Caco-2 (cell line): ENCODE measurements at regions not wholly inside any gene's neighbourhood (a gene's known extent, or its start where the extent isn't known, plus 50 kb on each side); places are given as distances from the start of the nearest gene placed in this dataset.
"Not testable (repeated sequence)": the region's sequence is repeated elsewhere in the genome, so short reads cannot be mapped to it uniquely, and the experiment has no call there.

Experiments used
- BruUV-seq: library from RNA; stranded (reverse); fragments of 400-500 nt; replicated peaks from 2 replicates; lab custom pipeline; 2021; lab: Mats Ljungman, UMichigan
- CTCF ChIA-PET: fragments of 300-600 bp; sonication (Branson Sonifier 250); formaldehyde crosslinking; loops from one replicate; lab custom pipeline; 2022; ENCODE audit warnings: antibody characterized with exemption; lab: Charles Lee
- POLR2A ChIA-PET: fragments of 300-600 bp; sonication (Branson Sonifier 250); formaldehyde crosslinking; loops from one replicate; lab custom pipeline; 2022; ENCODE audit warnings: antibody characterized with exemption; lab: Charles Lee
- DNase-seq, 2 experiments: peaks; one replicate each; pipeline versions ENCODE4 v3.0.0 to v3.0.0-alpha.2; 2020 to 2022
- H3K27me3 ChIP-seq: replicated peaks from 2 replicates; pipeline ENCODE4 v1.6.0; 2011; ENCODE audit warnings: low read length; ENCODE audit not compliant: control insufficient read depth, insufficient read depth
- H3K36me3 ChIP-seq: 2 replicates; pipeline ENCODE4 v1.5.1; 2011; ENCODE audit warnings: low read length; ENCODE audit not compliant: control insufficient read depth, insufficient read depth
- H3K4me1 ChIP-seq: fragments of 250-450 bp; sonication (Bioruptor Pico); 2 replicates; pipeline ENCODE4 v1.5.1; 2020; ENCODE audit warnings: mild to moderate bottlenecking
- H3K4me3 ChIP-seq: 2 replicates; pipeline ENCODE4 v1.5.1; 2011; ENCODE audit warnings: low read depth, mild to moderate bottlenecking, control low read depth, low read length
- H3K9me3 ChIP-seq: fragments of 250-450 bp; sonication (Bioruptor Pico); 2 replicates; pipeline ENCODE4 v1.5.1; 2020; ENCODE audit warnings: mild to moderate bottlenecking, moderate library complexity
- H3K27ac Mint-ChIP-seq: one replicate; pipeline ENCODE4 v1.8.0; 2022; ENCODE audit warnings: mixed read lengths; ENCODE audit not compliant: unreplicated experiment
- H3K27me3 Mint-ChIP-seq: one replicate; pipeline ENCODE4 v1.8.0; 2022; ENCODE audit warnings: mixed read lengths; ENCODE audit not compliant: insufficient read depth, unreplicated experiment
- H3K36me3 Mint-ChIP-seq: one replicate; pipeline ENCODE4 v1.8.0; 2022; ENCODE audit warnings: mild to moderate bottlenecking, mixed read lengths; ENCODE audit not compliant: insufficient read depth, unreplicated experiment
- H3K4me1 Mint-ChIP-seq: one replicate; pipeline ENCODE4 v1.8.0; 2022; ENCODE audit warnings: low read depth, mixed read lengths; ENCODE audit not compliant: unreplicated experiment
- H3K4me3 Mint-ChIP-seq: one replicate; pipeline ENCODE4 v1.8.0; 2022; ENCODE audit warnings: mild to moderate bottlenecking, moderate library complexity, mixed read lengths; ENCODE audit not compliant: unreplicated experiment
- H3K9me3 Mint-ChIP-seq: one replicate; pipeline ENCODE4 v1.8.0; 2022; ENCODE audit warnings: mixed read lengths; ENCODE audit not compliant: unreplicated experiment
- intact Hi-C: fragments of 100-400 bp; cut with micrococcal nuclease; formaldehyde crosslinking; loops from one replicate; pipeline ENCODE4 v1.10.0; 2022; ENCODE audit not compliant: unreplicated experiment
- TF ChIP-seq, protein P1 (sequence below), 2 experiments: fragments of 200-600 bp in 1 of 2; IDR thresholded peaks; 1 replicate in 1 of 2; 2 replicates in 1 of 2; pipeline versions ENCODE4 v1.5.1 to v1.8.0; 2011 to 2022; ENCODE audit warnings: antibody characterized with exemption in 1 of 2, control low read depth in 1 of 2, inconsistent platforms in 1 of 2, low read depth in 1 of 2, low read length in 1 of 2, mild to moderate bottlenecking in 1 of 2, moderate library complexity in 1 of 2; ENCODE audit not compliant: insufficient read depth in 1 of 2, severe bottlenecking in 1 of 2, unreplicated experiment in 1 of 2

DNA sequence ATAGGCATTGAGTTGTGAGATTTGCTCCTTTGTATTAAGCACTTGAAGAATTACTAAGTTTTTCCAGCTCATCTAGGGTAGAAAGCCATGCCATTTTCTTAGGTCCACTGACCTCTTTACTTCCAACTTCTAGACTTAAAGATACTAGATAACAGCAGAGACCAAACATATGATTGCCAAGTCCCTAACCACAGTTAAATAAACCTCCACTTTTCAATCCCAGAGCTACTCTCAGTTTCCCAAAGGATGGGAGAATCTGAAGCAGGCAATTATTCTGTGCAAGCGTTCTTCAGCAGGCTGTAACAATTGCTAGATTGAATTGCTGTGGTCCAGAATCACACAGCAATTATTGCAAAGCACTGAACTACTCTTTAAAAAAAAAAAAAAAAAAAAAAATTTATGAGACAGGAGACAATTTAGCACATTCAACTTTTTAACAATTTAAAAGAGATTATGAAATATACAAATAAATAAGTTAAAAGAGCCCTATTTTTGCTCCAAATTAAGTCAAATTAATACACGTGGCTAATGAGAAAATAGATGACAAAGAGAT lies 104.0 kb upstream of the PRSS16 start:
- ChIA-PET CTCF (interaction anchor here (0.7 kb wide), 1 partner anchor 11 kb away, joined by 3 read pairs; a partner anchor contains a TSS), POLR2A (interaction anchor here (1.5 kb wide), 1 partner anchor 9 kb away, joined by 4 read pairs; no protein-coding TSS in a partner anchor)
- Mint-ChIP-seq H3K27me3 (no peaks in the 10 kb centered on the region), H3K9me3 (no peaks in the 10 kb centered on the region), H3K27ac (no peak overlapping the region), H3K4me3 (no peak overlapping the region), H3K4me1 (peaks cover 6% of the 10 kb centered on the region), H3K36me3 (peaks cover 21% of the 10 kb centered on the region)
- intact Hi-C loops: no loop called here
- H3K4me3 ChIP-seq: no peak overlapping the region
- no peaks in the 10 kb centered on the region; the same call in 1 of the 2 replicates for H3K36me3 ChIP-seq
- no peaks in the 10 kb centered on the region for H3K27me3 ChIP-seq
- H3K9me3 ChIP-seq: no peaks in the 10 kb centered on the region
- BruUV-seq: no TSS peak
- TF ChIP-seq, protein P1, sequence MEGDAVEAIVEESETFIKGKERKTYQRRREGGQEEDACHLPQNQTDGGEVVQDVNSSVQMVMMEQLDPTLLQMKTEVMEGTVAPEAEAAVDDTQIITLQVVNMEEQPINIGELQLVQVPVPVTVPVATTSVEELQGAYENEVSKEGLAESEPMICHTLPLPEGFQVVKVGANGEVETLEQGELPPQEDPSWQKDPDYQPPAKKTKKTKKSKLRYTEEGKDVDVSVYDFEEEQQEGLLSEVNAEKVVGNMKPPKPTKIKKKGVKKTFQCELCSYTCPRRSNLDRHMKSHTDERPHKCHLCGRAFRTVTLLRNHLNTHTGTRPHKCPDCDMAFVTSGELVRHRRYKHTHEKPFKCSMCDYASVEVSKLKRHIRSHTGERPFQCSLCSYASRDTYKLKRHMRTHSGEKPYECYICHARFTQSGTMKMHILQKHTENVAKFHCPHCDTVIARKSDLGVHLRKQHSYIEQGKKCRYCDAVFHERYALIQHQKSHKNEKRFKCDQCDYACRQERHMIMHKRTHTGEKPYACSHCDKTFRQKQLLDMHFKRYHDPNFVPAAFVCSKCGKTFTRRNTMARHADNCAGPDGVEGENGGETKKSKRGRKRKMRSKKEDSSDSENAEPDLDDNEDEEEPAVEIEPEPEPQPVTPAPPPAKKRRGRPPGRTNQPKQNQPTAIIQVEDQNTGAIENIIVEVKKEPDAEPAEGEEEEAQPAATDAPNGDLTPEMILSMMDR (IDR thresholded peaks at IDR 0.05; ENCODE audit: insufficient read depth in 1 of 2, low read depth in 1 of 2, low read length in 1 of 2, severe bottlenecking in 1 of 2, unreplicated experiment in 1 of 2): no peak
- H3K4me1 ChIP-seq: peaks cover 8% of the 10 kb centered on the region
- DNase-seq: no peak

DNA sequence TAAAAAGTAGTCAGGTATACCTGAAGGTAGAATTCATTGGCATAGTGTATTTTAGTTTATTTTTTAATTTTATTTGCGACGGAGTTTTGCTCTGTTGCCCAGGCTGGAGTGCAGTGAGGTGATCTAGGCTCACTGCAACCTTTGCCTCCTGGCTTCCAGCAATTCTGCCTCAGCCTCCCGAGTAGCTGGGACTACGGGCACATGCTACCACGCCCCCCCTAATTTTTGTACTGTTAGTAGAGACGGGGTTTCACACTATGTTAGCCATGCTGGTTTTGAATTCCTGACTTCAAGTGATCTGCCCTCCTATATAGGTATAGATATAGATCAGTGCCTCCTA lies 102.8 kb upstream of the PRSS16 start:
- Histone ChIP-seq H3K4me1 (no peaks in the 10 kb centered on the region), H3K4me3 (peak overlapping the region; percentile 69), H3K9me3 (no peaks in the 10 kb centered on the region), H3K36me3 (no peaks in the 10 kb centered on the region), H3K27me3 (no peaks in the 10 kb centered on the region)
- TF ChIP-seq, protein P1 (IDR thresholded peaks at IDR 0.05; ENCODE audit: insufficient read depth in 1 of 2, low read depth in 1 of 2, low read length in 1 of 2, severe bottlenecking in 1 of 2, unreplicated experiment in 1 of 2): no peak
- no peak overlapping the region for H3K4me3 Mint-ChIP-seq
- H3K27ac Mint-ChIP-seq: no peak overlapping the region
- intact Hi-C loops: loop anchor here (5.0 kb wide), 2 partner anchors 872 to 987 kb away; a partner anchor contains a TSS
- H3K4me1 Mint-ChIP-seq: peaks cover 8% of the 10 kb centered on the region
- no TSS peak for BruUV-seq
- no peaks in the 10 kb centered on the region for H3K9me3 Mint-ChIP-seq
- POLR2A ChIA-PET: interaction anchor here (1.5 to 3.8 kb wide), 2 partner anchors 12 to 748 kb away, joined by 7 to 221 read pairs; a partner anchor contains a TSS
- no peak for DNase-seq
- peaks cover 14% of the 10 kb centered on the region for H3K36me3 Mint-ChIP-seq
- no peaks in the 10 kb centered on the region for H3K27me3 Mint-ChIP-seq
- CTCF ChIA-PET: interaction anchor here (1.2 to 1.3 kb wide), 2 partner anchors 10 to 18 kb away, joined by 3 to 4 read pairs; no protein-coding TSS in a partner anchor

DNA sequence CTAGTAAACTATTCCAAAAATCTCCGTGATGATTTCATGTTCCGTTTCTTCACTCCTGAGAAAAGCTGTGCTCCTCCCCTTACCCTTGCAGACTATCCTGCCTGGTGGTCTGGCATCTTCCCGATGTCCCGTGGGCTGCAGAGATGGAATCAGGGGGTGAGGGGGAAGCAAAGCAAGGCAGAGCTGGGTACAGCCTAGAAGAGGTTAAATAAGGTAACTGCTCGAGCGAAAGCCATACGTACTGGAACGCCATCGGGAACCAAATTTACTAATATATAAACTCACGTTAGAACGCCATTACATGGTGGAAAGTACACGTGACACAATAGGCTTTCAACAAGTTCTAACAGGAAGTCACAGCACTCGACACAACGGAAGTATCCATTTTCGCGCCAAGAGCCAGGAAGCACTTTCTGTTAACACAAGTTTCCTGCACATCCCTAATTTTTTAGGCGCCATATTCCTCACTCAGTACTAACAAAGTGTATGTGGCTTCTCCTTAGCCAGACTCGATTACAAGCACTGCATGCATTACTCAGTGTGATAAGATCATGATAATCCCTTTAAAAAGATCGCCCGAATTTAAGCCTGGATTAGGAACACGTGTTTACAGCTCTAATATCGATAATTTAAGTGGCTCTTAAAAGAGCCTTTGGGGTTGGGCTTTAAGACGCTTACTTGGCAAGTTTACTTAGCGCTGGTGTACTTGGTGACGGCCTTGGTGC lies 101.6 kb upstream of the PRSS16 start:
- Histone ChIP-seq H3K36me3 (no peaks in the 10 kb centered on the region), H3K4me1 (no peaks in the 10 kb centered on the region), H3K27me3 (no peaks in the 10 kb centered on the region), H3K9me3 (no peaks in the 10 kb centered on the region), H3K4me3 (peak overlapping the region; percentile 69)
- intact Hi-C loops: loop anchor here (2.0 to 5.0 kb wide), 3 partner anchors 749 to 989 kb away; a partner anchor contains a TSS
- peaks cover 8% of the 10 kb centered on the region for H3K4me1 Mint-ChIP-seq
- TF ChIP-seq, protein P1 (IDR thresholded peaks at IDR 0.05; ENCODE audit: insufficient read depth in 1 of 2, low read depth in 1 of 2, low read length in 1 of 2, severe bottlenecking in 1 of 2, unreplicated experiment in 1 of 2): no peak
- peak; percentile 65 to 81 for DNase-seq
- peaks cover 10% of the 10 kb centered on the region for H3K36me3 Mint-ChIP-seq
- H3K9me3 Mint-ChIP-seq: no peaks in the 10 kb centered on the region
- H3K27me3 Mint-ChIP-seq: no peaks in the 10 kb centered on the region
- no peak overlapping the region for H3K27ac Mint-ChIP-seq
- BruUV-seq: no TSS peak
- ChIA-PET POLR2A (interaction anchor here (0.6 to 3.8 kb wide), 6 partner anchors 7 to 962 kb away, joined by 3 to 221 read pairs (median 10); a partner anchor contains a TSS), CTCF (interaction anchor here (1.2 to 1.3 kb wide), 2 partner anchors 11 to 19 kb away, joined by 3 to 4 read pairs; no protein-coding TSS in a partner anchor)
- H3K4me3 Mint-ChIP-seq: no peak overlapping the region

DNA sequence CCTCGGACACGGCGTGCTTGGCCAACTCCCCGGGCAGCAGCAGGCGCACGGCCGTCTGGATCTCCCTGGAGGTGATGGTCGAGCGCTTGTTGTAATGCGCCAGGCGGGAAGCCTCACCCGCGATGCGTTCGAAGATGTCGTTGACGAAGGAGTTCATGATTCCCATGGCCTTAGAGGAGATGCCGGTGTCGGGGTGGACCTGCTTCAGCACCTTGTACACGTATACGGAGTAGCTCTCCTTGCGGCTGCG lies 101.1 kb upstream of the PRSS16 start:
- not testable (repeated sequence) for H3K27me3 Mint-ChIP-seq, H3K4me1 Mint-ChIP-seq, H3K9me3 Mint-ChIP-seq, H3K9me3 ChIP-seq, H3K4me3 Mint-ChIP-seq, H3K27ac Mint-ChIP-seq, H3K27me3 ChIP-seq, DNase-seq, H3K4me1 ChIP-seq, H3K36me3 ChIP-seq, H3K36me3 Mint-ChIP-seq
- CTCF ChIA-PET: interaction anchor here (1.0 to 1.2 kb wide), 3 partner anchors 11 to 606 kb away, joined by 3 to 12 read pairs (median 7); no protein-coding TSS in a partner anchor
- intact Hi-C loops: loop anchor here (2.0 to 5.0 kb wide), 3 partner anchors 748 to 989 kb away; a partner anchor contains a TSS
- BruUV-seq: TSS peak; percentile 88
- peak overlapping the region; percentile 69 for H3K4me3 ChIP-seq
- POLR2A ChIA-PET: interaction anchor here (0.6 to 3.8 kb wide), 21 partner anchors 8 to 1023 kb away, joined by 3 to 221 read pairs (median 8); partner anchors contain the start of gene ZNF184
